GM23338 (cell line): ENCODE measurements at regions not wholly inside any gene's neighbourhood (a gene's known extent, or its start where the extent isn't known, plus 50 kb on each side); places are given as distances from the start of the nearest gene placed in this dataset.
"Not testable (repeated sequence)": the region's sequence is repeated elsewhere in the genome, so short reads cannot be mapped to it uniquely, and the experiment has no call there.

Source experiments
- ATAC-seq: fragments of 200-7000 bp; cut with Tn5 transposase; 3 replicates; pipeline ENCODE4 v1.9.1; 2020
- DNase-seq: peaks from one replicate; pipeline ENCODE4 v3.0.0-alpha.2; 2015; ENCODE audit warnings: low spot score
- H2AFZ ChIP-seq: fragments of 200-600 bp; sonication (generic); 2 replicates; pipeline ENCODE4 v1.8.0; 2016; ENCODE audit warnings: antibody characterized with exemption, mild to moderate bottlenecking, moderate library complexity
- H3F3A ChIP-seq: fragments of 200-600 bp; sonication (generic); replicated peaks from 2 replicates; pipeline ENCODE4 v1.8.0; 2017; ENCODE audit warnings: antibody characterized with exemption, mixed run types, low read depth
- H3K27ac ChIP-seq: fragments of 200-600 bp; sonication (generic); 2 replicates; pipeline ENCODE4 v1.6.1; 2016; ENCODE audit warnings: low read depth
- H3K27me3 ChIP-seq: fragments of 200-600 bp; sonication (generic); 2 replicates; pipeline ENCODE4 v1.8.0; 2016; ENCODE audit warnings: mild to moderate bottlenecking, mixed run types, moderate library complexity; ENCODE audit not compliant: insufficient read depth
- H3K36me3 ChIP-seq: fragments of 200-600 bp; sonication (generic); 2 replicates; pipeline ENCODE4 v1.8.0; 2016; ENCODE audit warnings: mild to moderate bottlenecking; ENCODE audit not compliant: insufficient read depth
- H3K4me1 ChIP-seq: fragments of 200-600 bp; sonication (generic); 2 replicates; pipeline ENCODE4 v1.8.0; 2016; ENCODE audit warnings: mild to moderate bottlenecking, moderate library complexity; ENCODE audit not compliant: insufficient read depth
- H3K4me2 ChIP-seq: fragments of 200-600 bp; sonication (generic); 2 replicates; pipeline ENCODE4 v1.7.1; 2017; ENCODE audit warnings: mixed run types
- H3K4me3 ChIP-seq: fragments of 200-600 bp; sonication (generic); 2 replicates; pipeline ENCODE4 v1.6.1; 2016; ENCODE audit warnings: mixed run types
- H3K79me2 ChIP-seq: fragments of 200-600 bp; sonication (generic); replicated peaks from 2 replicates; pipeline ENCODE4 v1.8.0; 2017; ENCODE audit warnings: mild to moderate bottlenecking; ENCODE audit not compliant: insufficient read depth
- H3K9me2 ChIP-seq: fragments of 200-600 bp; sonication (generic); 2 replicates; pipeline ENCODE4 v1.8.0; 2017; ENCODE audit not compliant: insufficient read depth
- H4K20me1 ChIP-seq: fragments of 200-600 bp; sonication (generic); replicated peaks from 2 replicates; pipeline ENCODE4 v1.8.0; 2017; ENCODE audit warnings: mild to moderate bottlenecking; ENCODE audit not compliant: insufficient read depth
- H3K27ac Mint-ChIP-seq: 2 replicates; pipeline ENCODE4 v1.8.0; 2020; ENCODE audit warnings: inconsistent platforms, mild to moderate bottlenecking, moderate library complexity, mixed read lengths
- H3K27me3 Mint-ChIP-seq: 3 replicates; pipeline ENCODE4 v1.8.0; 2022; ENCODE audit warnings: low read depth, mild to moderate bottlenecking, moderate library complexity, mixed read lengths, inconsistent platforms; ENCODE audit not compliant: insufficient read depth, poor library complexity
- H3K36me3 Mint-ChIP-seq: 3 replicates; pipeline ENCODE4 v1.8.0; 2021; ENCODE audit warnings: low read depth, mild to moderate bottlenecking, inconsistent platforms, moderate library complexity, mixed read lengths
- H3K4me1 Mint-ChIP-seq: 3 replicates; pipeline ENCODE4 v1.8.0; 2020; ENCODE audit warnings: mild to moderate bottlenecking, inconsistent platforms, mixed read lengths
- H3K4me3 Mint-ChIP-seq: 3 replicates; pipeline ENCODE4 v1.8.0; 2021; ENCODE audit warnings: moderate library complexity, mild to moderate bottlenecking, inconsistent platforms, mixed read lengths
- H3K9me3 Mint-ChIP-seq: 3 replicates; pipeline ENCODE4 v1.8.0; 2020; ENCODE audit warnings: moderate library complexity, mild to moderate bottlenecking, inconsistent platforms, mixed read lengths
- CTCF ChIP-seq, 2 experiments: fragments of 200-600 bp in 1 of 2; sonication (generic) in 1 of 2; conservative IDR thresholded peaks; 2 replicates each; pipeline versions ENCODE4 v1.5.1 to v1.6.1; 2016 to 2017; ENCODE audit warnings: antibody characterized with exemption in 2 of 2, low read depth in 2 of 2, mild to moderate bottlenecking in 2 of 2, moderate library complexity in 1 of 2
- ETS1 ChIP-seq: IDR thresholded peaks from 2 replicates; pipeline ENCODE4 v1.6.1; 2016; ENCODE audit warnings: antibody characterized with exemption
- EZH2 ChIP-seq: fragments of 200-600 bp; sonication (generic); IDR thresholded peaks from one replicate; pipeline ENCODE4 v1.8.0; 2017; ENCODE audit warnings: antibody characterized with exemption, mild to moderate bottlenecking, low read depth; ENCODE audit not compliant: unreplicated experiment
- JUNB ChIP-seq: IDR thresholded peaks from one replicate; pipeline ENCODE4 v1.6.1; 2016; ENCODE audit warnings: antibody characterized with exemption; ENCODE audit not compliant: unreplicated experiment
- NANOG ChIP-seq: IDR thresholded peaks from 2 replicates; pipeline ENCODE4 v1.6.1; 2016; ENCODE audit warnings: antibody characterized with exemption, borderline replicate concordance
- POLR2AphosphoS5 ChIP-seq: IDR thresholded peaks from 2 replicates; pipeline ENCODE4 v1.6.1; 2016; ENCODE audit warnings: antibody characterized with exemption, low read depth
- STAT1 ChIP-seq: IDR thresholded peaks from one replicate; pipeline ENCODE4 v1.6.1; 2016; ENCODE audit warnings: antibody characterized with exemption; ENCODE audit not compliant: unreplicated experiment
- ZNF114 ChIP-seq: fragments of 250-450 bp; sonication (Bioruptor Pico); IDR thresholded peaks from 2 replicates; pipeline ENCODE4 v1.5.0; 2020; ENCODE audit warnings: mild to moderate bottlenecking, moderate library complexity
- ZNF331 ChIP-seq: fragments of 250-450 bp; sonication (Bioruptor Pico); IDR thresholded peaks from 2 replicates; pipeline ENCODE4 v1.5.0; 2020; ENCODE audit warnings: low read depth, mild to moderate bottlenecking, moderate library complexity
- ZNF462 ChIP-seq: fragments of 250-450 bp; sonication (Bioruptor Pico); IDR thresholded peaks from 2 replicates; pipeline ENCODE4 v1.5.0; 2020; ENCODE audit warnings: mild to moderate bottlenecking, moderate library complexity
- TF ChIP-seq, protein P1 (sequence below): IDR thresholded peaks from one replicate; pipeline ENCODE4 v1.6.1; 2018; ENCODE audit warnings: antibody characterized with exemption; ENCODE audit not compliant: unreplicated experiment

GRCh38 chr11:42434911-42435310 is 876.9 kb upstream of the API5 start:
- H2AFZ ChIP-seq, H3K27me3 Mint-ChIP-seq, H3K4me1 Mint-ChIP-seq, H3K9me2 ChIP-seq, H4K20me1 ChIP-seq, H3F3A ChIP-seq, H3K27ac Mint-ChIP-seq, DNase-seq, H3K36me3 ChIP-seq, H3K4me3 Mint-ChIP-seq, ATAC-seq, H3K27ac ChIP-seq, H3K4me3 ChIP-seq, H3K4me2 ChIP-seq, H3K27me3 ChIP-seq, H3K4me1 ChIP-seq, H3K79me2 ChIP-seq: not testable (repeated sequence)
- peaks cover 52% of the 10 kb centered on the region for H3K9me3 Mint-ChIP-seq
- H3K36me3 Mint-ChIP-seq: peaks cover 17% of the 10 kb centered on the region; the same call in 2 of the 3 replicates

DNA sequence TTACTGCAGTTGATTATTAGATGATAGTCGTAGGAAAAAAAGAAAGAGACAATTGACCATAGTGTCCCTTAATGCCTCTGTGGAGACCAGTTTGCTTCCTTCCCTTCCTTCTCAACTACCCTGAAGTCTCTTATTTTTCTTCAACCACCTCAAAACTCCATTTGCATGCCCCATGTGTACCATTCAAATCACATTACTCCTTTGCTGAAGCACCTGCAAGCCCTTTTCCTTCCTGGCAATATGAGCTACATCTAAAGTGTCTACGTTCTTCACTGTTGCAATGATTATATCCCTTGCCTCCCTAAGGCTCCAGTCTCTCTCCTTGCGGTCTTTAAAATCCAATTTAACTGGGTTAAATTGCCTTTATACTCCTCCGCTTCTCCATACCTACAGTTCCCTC is 867.4 kb upstream of the API5 start:
- Histone ChIP-seq H3K4me1 (no peaks in the 10 kb centered on the region), H3K79me2 (no peaks in the 10 kb centered on the region), H2AFZ (no peak overlapping the region), H3K27me3 (no peaks in the 10 kb centered on the region), H4K20me1 (no peaks in the 10 kb centered on the region), H3K27ac (no peak overlapping the region), H3K9me2 (0 out of 2 replicates have a peak, but pooled peaks cover 6% of the 10 kb centered on the region), H3K36me3 (no peaks in the 10 kb centered on the region), H3F3A (no peaks in the 10 kb centered on the region), H3K4me2 (no peak overlapping the region), H3K4me3 (no peak overlapping the region)
- no peak for DNase-seq
- Mint-ChIP-seq H3K4me1 (no peaks in the 10 kb centered on the region), H3K36me3 (peaks cover 20% of the 10 kb centered on the region), H3K4me3 (no peak overlapping the region), H3K27me3 (peaks cover 2% of the 10 kb centered on the region), H3K9me3 (peaks cover 82% of the 10 kb centered on the region), H3K27ac (no peak overlapping the region)
- no peak for ATAC-seq
- TF ChIP-seq STAT1 (no peak), ETS1 (no peak), ZNF331 (CRISPR knock-in tag) (no peak), JUNB (no peak), CTCF (conservative IDR thresholded peaks at IDR 0.05; ENCODE audit: low read depth in 2 of 2) (no peak), ZNF462 (no peak), ZNF114 (no peak), NANOG (no peak), POLR2AphosphoS5 (no peak), EZH2 (no peak)
- TF ChIP-seq, protein P1, sequence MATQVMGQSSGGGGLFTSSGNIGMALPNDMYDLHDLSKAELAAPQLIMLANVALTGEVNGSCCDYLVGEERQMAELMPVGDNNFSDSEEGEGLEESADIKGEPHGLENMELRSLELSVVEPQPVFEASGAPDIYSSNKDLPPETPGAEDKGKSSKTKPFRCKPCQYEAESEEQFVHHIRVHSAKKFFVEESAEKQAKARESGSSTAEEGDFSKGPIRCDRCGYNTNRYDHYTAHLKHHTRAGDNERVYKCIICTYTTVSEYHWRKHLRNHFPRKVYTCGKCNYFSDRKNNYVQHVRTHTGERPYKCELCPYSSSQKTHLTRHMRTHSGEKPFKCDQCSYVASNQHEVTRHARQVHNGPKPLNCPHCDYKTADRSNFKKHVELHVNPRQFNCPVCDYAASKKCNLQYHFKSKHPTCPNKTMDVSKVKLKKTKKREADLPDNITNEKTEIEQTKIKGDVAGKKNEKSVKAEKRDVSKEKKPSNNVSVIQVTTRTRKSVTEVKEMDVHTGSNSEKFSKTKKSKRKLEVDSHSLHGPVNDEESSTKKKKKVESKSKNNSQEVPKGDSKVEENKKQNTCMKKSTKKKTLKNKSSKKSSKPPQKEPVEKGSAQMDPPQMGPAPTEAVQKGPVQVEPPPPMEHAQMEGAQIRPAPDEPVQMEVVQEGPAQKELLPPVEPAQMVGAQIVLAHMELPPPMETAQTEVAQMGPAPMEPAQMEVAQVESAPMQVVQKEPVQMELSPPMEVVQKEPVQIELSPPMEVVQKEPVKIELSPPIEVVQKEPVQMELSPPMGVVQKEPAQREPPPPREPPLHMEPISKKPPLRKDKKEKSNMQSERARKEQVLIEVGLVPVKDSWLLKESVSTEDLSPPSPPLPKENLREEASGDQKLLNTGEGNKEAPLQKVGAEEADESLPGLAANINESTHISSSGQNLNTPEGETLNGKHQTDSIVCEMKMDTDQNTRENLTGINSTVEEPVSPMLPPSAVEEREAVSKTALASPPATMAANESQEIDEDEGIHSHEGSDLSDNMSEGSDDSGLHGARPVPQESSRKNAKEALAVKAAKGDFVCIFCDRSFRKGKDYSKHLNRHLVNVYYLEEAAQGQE: no peak
